Activated T-helper 17 cell treated with anti-CD3 and anti-CD28 coated beads, Interleukin-2, amount 50 U/mL, for 72 hours (primary cell): ENCODE measurements at regions not wholly inside any gene's neighbourhood (a gene's known extent, or its start where the extent isn't known, plus 50 kb on each side); places are given as distances from the start of the nearest gene placed in this dataset.

Experiments used
- ATAC-seq: fragments of 150-1000 bp; cut with Tn5 transposase; replicated peaks from 2 replicates; pipeline ENCODE4 v1.10.0; 2021; ENCODE audit warnings: mild to moderate bottlenecking, moderate library complexity
- H3K27ac Mint-ChIP-seq: one replicate; pipeline ENCODE4 v1.8.0; 2022; ENCODE audit warnings: mixed read lengths
- H3K27me3 Mint-ChIP-seq: one replicate; pipeline ENCODE4 v1.8.0; 2022; ENCODE audit warnings: mixed read lengths
- H3K36me3 Mint-ChIP-seq: one replicate; pipeline ENCODE4 v1.8.0; 2022; ENCODE audit warnings: low read depth, mild to moderate bottlenecking, mixed read lengths
- H3K4me1 Mint-ChIP-seq: one replicate; pipeline ENCODE4 v1.8.0; 2022; ENCODE audit warnings: mixed read lengths
- H3K4me3 Mint-ChIP-seq: one replicate; pipeline ENCODE4 v1.8.0; 2022; ENCODE audit warnings: mild to moderate bottlenecking, mixed read lengths
- H3K9me3 Mint-ChIP-seq: one replicate; pipeline ENCODE4 v1.8.0; 2022; ENCODE audit warnings: mixed read lengths

GRCh38 chr21:16741141-16741665 is 771.6 kb upstream of the CXADR start:
- ATAC-seq: no peak
- no peaks in the 10 kb centered on the region for H3K4me1 Mint-ChIP-seq
- H3K27me3 Mint-ChIP-seq: no peaks in the 10 kb centered on the region
- H3K36me3 Mint-ChIP-seq: no peaks in the 10 kb centered on the region
- peaks cover 7% of the 10 kb centered on the region for H3K9me3 Mint-ChIP-seq
- no peak overlapping the region for H3K27ac Mint-ChIP-seq
- no peak overlapping the region for H3K4me3 Mint-ChIP-seq

DNA sequence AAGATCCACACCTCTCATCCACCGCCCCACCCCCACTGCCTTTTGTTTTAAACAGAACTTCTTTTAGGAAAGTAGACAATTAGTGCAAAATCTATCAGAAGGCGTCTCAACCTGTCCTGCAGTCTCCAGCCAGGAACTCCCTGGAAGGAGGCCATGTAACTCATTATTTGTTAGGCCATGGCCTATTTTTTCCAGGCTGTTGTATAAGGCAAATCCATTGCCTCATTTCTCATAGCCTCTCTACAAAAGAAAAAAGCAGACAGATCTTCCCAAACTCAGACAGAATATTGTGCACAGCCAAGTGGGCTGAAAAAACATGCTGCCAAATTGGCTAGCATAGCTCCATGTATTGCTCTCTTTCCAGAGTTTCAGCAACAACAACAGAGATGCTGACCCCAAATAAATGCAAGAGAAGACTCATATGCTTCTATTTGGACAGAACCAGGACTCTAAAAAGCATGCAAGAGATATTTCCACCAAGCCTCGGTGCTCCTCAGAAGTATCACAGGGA is 770.7 kb upstream of the CXADR start:
- Mint-ChIP-seq H3K36me3 (no peaks in the 10 kb centered on the region), H3K9me3 (peaks cover 7% of the 10 kb centered on the region), H3K27me3 (no peaks in the 10 kb centered on the region), H3K27ac (no peak overlapping the region), H3K4me3 (no peak overlapping the region), H3K4me1 (no peaks in the 10 kb centered on the region)
- ATAC-seq: no peak

- Mint-ChIP-seq H3K4me1 (no peaks in the 10 kb centered on the region), H3K36me3 (no peaks in the 10 kb centered on the region), H3K27me3 (no peaks in the 10 kb centered on the region), H3K9me3 (peaks cover 7% of the 10 kb centered on the region), H3K4me3 (no peak overlapping the region), H3K27ac (no peak overlapping the region)
- ATAC-seq: no peak
These were observed 770.1 kb upstream of the CXADR start for GRCh38 chr21:16742741-16743140.

GRCh38 chr21:16743317-16743716 is 769.5 kb upstream of the CXADR start:
- Mint-ChIP-seq H3K27ac (no peak overlapping the region), H3K27me3 (no peaks in the 10 kb centered on the region), H3K36me3 (no peaks in the 10 kb centered on the region), H3K4me1 (no peaks in the 10 kb centered on the region), H3K9me3 (peaks cover 10% of the 10 kb centered on the region), H3K4me3 (no peak overlapping the region)
- ATAC-seq: no peak

DNA sequence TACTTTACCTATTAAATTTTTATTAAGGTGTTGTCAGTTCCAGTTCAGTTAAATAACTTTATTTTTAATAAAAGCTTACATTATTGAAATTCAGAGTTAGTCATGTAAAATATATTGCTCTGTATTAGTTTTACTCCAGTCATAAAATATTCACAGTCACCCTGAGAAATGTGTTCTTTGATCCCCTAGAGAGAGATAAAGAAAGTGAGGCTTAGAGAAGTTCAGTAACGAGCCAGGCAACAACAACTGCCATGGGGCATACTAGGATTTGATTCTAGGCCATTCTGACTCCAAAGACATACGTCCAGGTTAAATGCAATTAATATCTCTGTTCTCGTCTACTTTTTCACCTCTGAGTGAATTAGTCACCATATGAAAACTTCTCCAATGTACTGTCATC is 761.9 kb upstream of the CXADR start:
- Mint-ChIP-seq H3K9me3 (peaks cover 17% of the 10 kb centered on the region), H3K36me3 (no peaks in the 10 kb centered on the region), H3K4me1 (no peaks in the 10 kb centered on the region), H3K27me3 (no peaks in the 10 kb centered on the region), H3K27ac (no peak overlapping the region), H3K4me3 (no peak overlapping the region)
- ATAC-seq: no peak

- Mint-ChIP-seq H3K36me3 (no peaks in the 10 kb centered on the region), H3K4me1 (no peaks in the 10 kb centered on the region)
These were observed 761.0 kb upstream of the CXADR start for GRCh38 chr21:16751695-16752474.

GRCh38 chr21:16752475-16752857 is 760.4 kb upstream of the CXADR start:
- H3K4me1 Mint-ChIP-seq: no peaks in the 10 kb centered on the region
- H3K27me3 Mint-ChIP-seq: no peaks in the 10 kb centered on the region
- no peak overlapping the region for H3K4me3 Mint-ChIP-seq
- peaks cover 22% of the 10 kb centered on the region for H3K9me3 Mint-ChIP-seq
- ATAC-seq: no peak
- H3K27ac Mint-ChIP-seq: no peak overlapping the region
- H3K36me3 Mint-ChIP-seq: no peaks in the 10 kb centered on the region

More at GRCh38 chr21:16751695-16752474, 761.0 kb upstream of the CXADR start:
- no peak overlapping the region for H3K4me3 Mint-ChIP-seq
- peaks cover 21% of the 10 kb centered on the region for H3K9me3 Mint-ChIP-seq
- H3K27me3 Mint-ChIP-seq: no peaks in the 10 kb centered on the region
- H3K27ac Mint-ChIP-seq: no peak overlapping the region
- no peak for ATAC-seq

- Mint-ChIP-seq H3K36me3 (no peaks in the 10 kb centered on the region), H3K4me1 (no peaks in the 10 kb centered on the region), H3K27ac (no peak overlapping the region)
These were observed 757.8 kb upstream of the CXADR start for GRCh38 chr21:16755061-16755460.

DNA sequence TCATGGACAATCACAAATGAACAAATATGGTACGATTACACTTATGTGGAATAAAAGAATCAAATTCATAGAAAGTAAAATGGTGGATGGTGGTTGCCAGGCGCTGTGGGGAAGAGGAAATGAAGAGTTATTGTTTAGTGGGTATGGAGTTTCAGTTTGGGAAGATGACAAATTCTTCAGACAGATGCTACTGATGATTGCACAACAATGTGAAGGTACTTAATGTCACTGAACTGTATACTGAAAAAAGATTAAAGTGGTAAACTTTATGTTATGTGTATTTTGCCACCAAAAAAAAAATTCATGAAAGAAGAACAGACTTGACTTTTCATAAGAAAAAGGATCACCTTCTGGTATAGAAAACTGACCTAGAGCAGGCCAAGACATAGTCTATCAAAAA is 745.6 kb upstream of the CXADR start:
- Mint-ChIP-seq H3K27me3 (no peaks in the 10 kb centered on the region), H3K36me3 (no peaks in the 10 kb centered on the region), H3K4me1 (no peaks in the 10 kb centered on the region), H3K9me3 (peaks cover 18% of the 10 kb centered on the region), H3K4me3 (no peak overlapping the region), H3K27ac (no peak overlapping the region)
- no peak for ATAC-seq

More at GRCh38 chr21:16755061-16755460, 757.8 kb upstream of the CXADR start:
- Mint-ChIP-seq H3K27me3 (no peaks in the 10 kb centered on the region), H3K9me3 (peaks cover 14% of the 10 kb centered on the region), H3K4me3 (no peak overlapping the region)
- no peak for ATAC-seq

DNA sequence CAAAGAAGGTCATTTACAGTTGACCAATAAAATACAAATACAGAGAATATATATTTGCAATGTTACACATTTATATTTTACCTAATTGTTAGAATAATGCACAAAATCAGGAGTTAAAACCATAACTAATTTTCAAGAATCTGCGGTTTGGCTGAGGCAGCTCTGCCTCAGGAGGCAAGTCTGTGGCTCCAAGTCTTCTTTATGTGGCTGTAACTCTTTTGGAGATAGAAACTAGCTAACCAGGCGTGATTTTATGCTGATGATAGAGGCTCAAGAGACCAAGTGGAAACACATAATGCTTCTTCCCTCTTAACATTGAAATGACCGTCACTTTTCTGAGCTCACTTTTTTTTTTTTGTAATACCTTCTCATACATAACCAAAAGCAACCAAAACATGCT is 744.7 kb upstream of the CXADR start:
- Mint-ChIP-seq H3K27ac (no peak overlapping the region), H3K36me3 (no peaks in the 10 kb centered on the region), H3K9me3 (peaks cover 24% of the 10 kb centered on the region), H3K4me3 (no peak overlapping the region), H3K4me1 (no peaks in the 10 kb centered on the region), H3K27me3 (no peaks in the 10 kb centered on the region)
- no peak for ATAC-seq

- no peak overlapping the region for H3K4me3 Mint-ChIP-seq
- ATAC-seq: no peak
- no peaks in the 10 kb centered on the region for H3K4me1 Mint-ChIP-seq
- no peaks in the 10 kb centered on the region for H3K36me3 Mint-ChIP-seq
- H3K27ac Mint-ChIP-seq: no peak overlapping the region
- H3K9me3 Mint-ChIP-seq: peaks cover 28% of the 10 kb centered on the region
- H3K27me3 Mint-ChIP-seq: no peaks in the 10 kb centered on the region
These were observed 742.6 kb upstream of the CXADR start for GRCh38 chr21:16770266-16770665.

DNA sequence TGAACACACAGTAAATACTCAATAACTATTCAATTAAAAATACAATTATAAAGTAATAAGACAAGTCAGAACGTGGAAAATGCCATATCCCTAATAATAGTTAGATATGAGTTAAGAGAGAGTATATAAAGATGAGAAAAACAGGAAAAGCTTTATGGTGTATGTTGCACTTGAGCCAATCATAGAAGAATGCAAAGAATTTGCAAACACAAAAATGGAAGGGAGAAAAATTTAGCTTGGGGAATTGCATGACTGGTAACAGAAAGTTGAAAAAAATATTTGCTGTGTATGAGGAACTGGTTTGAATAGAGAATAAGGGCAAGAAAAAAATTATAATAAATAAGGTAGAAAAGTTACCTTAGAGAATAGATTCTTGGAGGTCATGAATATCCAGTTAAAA is 739.6 kb upstream of the CXADR start:
- Mint-ChIP-seq H3K27ac (no peak overlapping the region), H3K9me3 (peaks cover 13% of the 10 kb centered on the region), H3K4me3 (no peak overlapping the region), H3K4me1 (no peaks in the 10 kb centered on the region), H3K27me3 (no peaks in the 10 kb centered on the region), H3K36me3 (no peaks in the 10 kb centered on the region)
- ATAC-seq: no peak

DNA sequence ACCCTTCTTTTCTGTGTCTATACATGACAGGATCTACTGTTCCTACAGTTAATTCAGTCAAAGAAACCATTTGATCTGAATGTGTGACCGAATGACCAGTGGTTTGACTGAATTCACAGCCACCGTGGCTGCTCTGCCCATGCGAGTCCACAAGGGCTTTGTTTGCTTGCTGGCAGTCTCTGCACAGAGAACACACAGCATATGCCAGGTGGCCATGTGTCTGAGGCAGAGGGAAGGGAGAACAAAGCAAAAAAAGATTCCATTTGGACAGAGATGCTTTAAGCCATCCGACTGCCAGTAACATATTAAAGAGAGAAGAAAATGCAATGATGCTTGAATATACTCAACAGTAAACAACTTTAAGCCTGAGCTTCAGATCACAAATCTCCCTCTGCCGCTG is 737.8 kb upstream of the CXADR start:
- Mint-ChIP-seq H3K4me1 (no peaks in the 10 kb centered on the region), H3K4me3 (no peak overlapping the region), H3K27ac (no peak overlapping the region), H3K9me3 (peaks cover 18% of the 10 kb centered on the region), H3K36me3 (no peaks in the 10 kb centered on the region), H3K27me3 (no peaks in the 10 kb centered on the region)
- ATAC-seq: no peak

GRCh38 chr21:16777041-16777720 is 735.7 kb upstream of the CXADR start:
- H3K36me3 Mint-ChIP-seq: no peaks in the 10 kb centered on the region
- ATAC-seq: no peak
- no peaks in the 10 kb centered on the region for H3K4me1 Mint-ChIP-seq
- H3K4me3 Mint-ChIP-seq: no peak overlapping the region
- peaks cover 22% of the 10 kb centered on the region for H3K9me3 Mint-ChIP-seq
- H3K27ac Mint-ChIP-seq: no peak overlapping the region
- no peaks in the 10 kb centered on the region for H3K27me3 Mint-ChIP-seq

DNA sequence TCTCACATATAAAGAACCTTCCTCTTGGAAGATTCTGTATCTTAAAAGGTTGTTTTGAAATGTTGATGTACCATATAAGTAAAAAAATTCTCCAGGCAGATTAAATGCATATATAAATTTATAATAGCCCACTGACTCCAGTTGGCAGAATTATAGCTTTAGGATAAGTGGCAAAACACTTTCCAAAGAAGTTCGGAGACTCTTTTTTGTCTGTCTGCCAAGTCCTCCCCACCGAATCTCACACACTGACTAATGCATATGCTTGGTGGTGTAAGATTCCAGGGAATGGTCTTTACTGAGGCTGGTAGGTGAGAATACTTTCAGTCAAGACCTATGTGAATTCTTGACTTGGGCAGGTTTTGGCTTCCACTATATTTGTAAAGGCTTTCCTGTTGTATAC is 724.3 kb upstream of the CXADR start:
- ATAC-seq: no peak
- no peaks in the 10 kb centered on the region for H3K27me3 Mint-ChIP-seq
- H3K36me3 Mint-ChIP-seq: no peaks in the 10 kb centered on the region
- H3K4me3 Mint-ChIP-seq: no peak overlapping the region
- no peaks in the 10 kb centered on the region for H3K4me1 Mint-ChIP-seq
- H3K27ac Mint-ChIP-seq: no peak overlapping the region
- H3K9me3 Mint-ChIP-seq: peaks cover 7% of the 10 kb centered on the region
